Panc1 (cell line): ENCODE measurements at regions not wholly inside any gene's neighbourhood (a gene's known extent, or its start where the extent isn't known, plus 50 kb on each side); places are given as distances from the start of the nearest gene placed in this dataset.

Experiments
- ATAC-seq: fragments of 200-7000 bp; cut with Tn5 transposase; 2 replicates; pipeline ENCODE4 v1.9.1; 2020; ENCODE audit warnings: mild to moderate bottlenecking, moderate library complexity
- BruUV-seq: library from RNA; stranded (reverse); fragments of 400-500 nt; replicated peaks from 2 replicates; lab custom pipeline; 2021; lab: Mats Ljungman, UMichigan
- CTCF ChIA-PET: fragments of 300-600 bp; sonication (Branson Sonifier 250); formaldehyde crosslinking; loops from one replicate; lab custom pipeline; 2022; ENCODE audit warnings: antibody characterized with exemption; lab: Charles Lee
- POLR2A ChIA-PET: fragments of 300-600 bp; sonication (Branson Sonifier 250); formaldehyde crosslinking; loops from one replicate; lab custom pipeline; 2022; ENCODE audit warnings: antibody characterized with exemption; lab: Charles Lee
- DNase-seq: peaks from one replicate; pipeline ENCODE4 v3.0.0-alpha.2; 2010; ENCODE audit warnings: low read depth, low spot score
- H3K27ac ChIP-seq: 2 replicates; pipeline ENCODE4 v1.5.1; 2011; ENCODE audit warnings: mild to moderate bottlenecking, low read length, inconsistent platforms
- H3K27me3 ChIP-seq: fragments of 200-500 bp; sonication (Bioruptor generic); 2 replicates; pipeline ENCODE4 v1.6.0; 2014; ENCODE audit warnings: low read length, inconsistent platforms; ENCODE audit not compliant: control insufficient read depth, insufficient read depth
- H3K36me3 ChIP-seq: fragments of 200-500 bp; sonication (Bioruptor generic); 2 replicates; pipeline ENCODE4 v1.5.1; 2014; ENCODE audit warnings: inconsistent platforms, mild to moderate bottlenecking, low read length, moderate library complexity; ENCODE audit not compliant: control insufficient read depth, insufficient read depth
- H3K4me1 ChIP-seq: 2 replicates; pipeline ENCODE4 v1.5.1; 2011; ENCODE audit warnings: inconsistent platforms, mild to moderate bottlenecking, low read length, moderate library complexity; ENCODE audit not compliant: control insufficient read depth, insufficient read depth
- H3K4me3 ChIP-seq, 2 experiments: 2 replicates each; pipeline ENCODE4 v1.5.1; 2011 to 2012; ENCODE audit warnings: low read depth in 2 of 2, low read length in 2 of 2, mild to moderate bottlenecking in 2 of 2, inconsistent platforms in 1 of 2, moderate library complexity in 1 of 2
- H3K9me3 ChIP-seq: fragments of 200-500 bp; sonication (Bioruptor generic); 2 replicates; pipeline ENCODE4 v1.5.1; 2014; ENCODE audit warnings: low read depth, mild to moderate bottlenecking, inconsistent platforms, low read length, moderate library complexity; ENCODE audit not compliant: control insufficient read depth, insufficient read depth
- POLR2AphosphoS5 ChIP-seq: IDR thresholded peaks from 2 replicates; pipeline ENCODE4 v1.6.1; 2012; ENCODE audit warnings: mild to moderate bottlenecking, low read depth, low read length, moderate library complexity
- SIN3A ChIP-seq: IDR thresholded peaks from 2 replicates; pipeline ENCODE4 v1.6.1; 2012; ENCODE audit warnings: low read depth, mild to moderate bottlenecking, low read length, moderate library complexity, borderline replicate concordance; ENCODE audit not compliant: insufficient read depth
- TCF7L2 ChIP-seq: IDR thresholded peaks from 2 replicates; pipeline ENCODE4 v1.6.1; 2011; ENCODE audit warnings: mild to moderate bottlenecking, low read depth, low read length, inconsistent platforms
- in situ Hi-C: cut with HindIII; loops from 2 replicates; pipeline ENCODE4 v1.10.0; 2016; ENCODE audit warnings: low sequenced_read_pairs, low pct_unique_long_range_greater_than_20kb
- intact Hi-C: fragments of 100-400 bp; cut with micrococcal nuclease; formaldehyde crosslinking; loops from one replicate; pipeline ENCODE4 v1.10.0; 2022; ENCODE audit not compliant: unreplicated experiment
- TF ChIP-seq, protein P1 (sequence below): fragments of 450-650 bp; IDR thresholded peaks from 2 replicates; pipeline ENCODE4 v1.5.1; 2017; ENCODE audit warnings: mild to moderate bottlenecking
- TF ChIP-seq, protein P2 (sequence below), 2 experiments: IDR thresholded peaks; 2 replicates each; pipeline ENCODE4 v1.6.1; 2011 to 2012; ENCODE audit warnings: low read depth in 2 of 2, control low read depth in 1 of 2, low read length in 1 of 2, mild to moderate bottlenecking in 1 of 2, moderate library complexity in 1 of 2; ENCODE audit not compliant: insufficient read depth in 1 of 2

DNA sequence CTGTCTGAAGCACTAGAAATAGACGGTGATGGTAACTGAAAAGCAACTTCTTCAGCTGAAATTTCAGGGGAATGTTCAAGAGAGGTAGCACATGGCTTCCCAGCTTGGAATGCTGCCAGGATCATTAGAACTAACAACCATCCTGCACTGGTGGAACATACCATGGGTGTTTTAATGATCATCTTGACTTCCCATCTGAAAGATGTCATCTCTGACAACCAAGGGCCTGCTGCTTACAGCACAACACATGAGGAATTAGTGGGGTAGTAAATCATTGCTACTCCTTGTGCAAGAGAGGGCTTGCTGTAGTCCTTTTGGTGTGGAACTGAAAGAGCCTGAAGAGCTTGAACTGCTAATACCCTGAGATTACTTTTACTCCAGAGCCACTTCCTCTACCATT is 853.7 kb downstream of the MCTP2 start:
- BruUV-seq = no TSS peak
- no peaks in the 10 kb centered on the region for H3K36me3 ChIP-seq
- intact Hi-C loops (no loop called here), in situ Hi-C loops (no loop called here)
- no peak overlapping the region for H3K4me3 ChIP-seq
- H3K27ac ChIP-seq = no peak overlapping the region
- TF ChIP-seq, protein P1, sequence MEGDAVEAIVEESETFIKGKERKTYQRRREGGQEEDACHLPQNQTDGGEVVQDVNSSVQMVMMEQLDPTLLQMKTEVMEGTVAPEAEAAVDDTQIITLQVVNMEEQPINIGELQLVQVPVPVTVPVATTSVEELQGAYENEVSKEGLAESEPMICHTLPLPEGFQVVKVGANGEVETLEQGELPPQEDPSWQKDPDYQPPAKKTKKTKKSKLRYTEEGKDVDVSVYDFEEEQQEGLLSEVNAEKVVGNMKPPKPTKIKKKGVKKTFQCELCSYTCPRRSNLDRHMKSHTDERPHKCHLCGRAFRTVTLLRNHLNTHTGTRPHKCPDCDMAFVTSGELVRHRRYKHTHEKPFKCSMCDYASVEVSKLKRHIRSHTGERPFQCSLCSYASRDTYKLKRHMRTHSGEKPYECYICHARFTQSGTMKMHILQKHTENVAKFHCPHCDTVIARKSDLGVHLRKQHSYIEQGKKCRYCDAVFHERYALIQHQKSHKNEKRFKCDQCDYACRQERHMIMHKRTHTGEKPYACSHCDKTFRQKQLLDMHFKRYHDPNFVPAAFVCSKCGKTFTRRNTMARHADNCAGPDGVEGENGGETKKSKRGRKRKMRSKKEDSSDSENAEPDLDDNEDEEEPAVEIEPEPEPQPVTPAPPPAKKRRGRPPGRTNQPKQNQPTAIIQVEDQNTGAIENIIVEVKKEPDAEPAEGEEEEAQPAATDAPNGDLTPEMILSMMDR = no peak
- TF ChIP-seq, protein P2, sequence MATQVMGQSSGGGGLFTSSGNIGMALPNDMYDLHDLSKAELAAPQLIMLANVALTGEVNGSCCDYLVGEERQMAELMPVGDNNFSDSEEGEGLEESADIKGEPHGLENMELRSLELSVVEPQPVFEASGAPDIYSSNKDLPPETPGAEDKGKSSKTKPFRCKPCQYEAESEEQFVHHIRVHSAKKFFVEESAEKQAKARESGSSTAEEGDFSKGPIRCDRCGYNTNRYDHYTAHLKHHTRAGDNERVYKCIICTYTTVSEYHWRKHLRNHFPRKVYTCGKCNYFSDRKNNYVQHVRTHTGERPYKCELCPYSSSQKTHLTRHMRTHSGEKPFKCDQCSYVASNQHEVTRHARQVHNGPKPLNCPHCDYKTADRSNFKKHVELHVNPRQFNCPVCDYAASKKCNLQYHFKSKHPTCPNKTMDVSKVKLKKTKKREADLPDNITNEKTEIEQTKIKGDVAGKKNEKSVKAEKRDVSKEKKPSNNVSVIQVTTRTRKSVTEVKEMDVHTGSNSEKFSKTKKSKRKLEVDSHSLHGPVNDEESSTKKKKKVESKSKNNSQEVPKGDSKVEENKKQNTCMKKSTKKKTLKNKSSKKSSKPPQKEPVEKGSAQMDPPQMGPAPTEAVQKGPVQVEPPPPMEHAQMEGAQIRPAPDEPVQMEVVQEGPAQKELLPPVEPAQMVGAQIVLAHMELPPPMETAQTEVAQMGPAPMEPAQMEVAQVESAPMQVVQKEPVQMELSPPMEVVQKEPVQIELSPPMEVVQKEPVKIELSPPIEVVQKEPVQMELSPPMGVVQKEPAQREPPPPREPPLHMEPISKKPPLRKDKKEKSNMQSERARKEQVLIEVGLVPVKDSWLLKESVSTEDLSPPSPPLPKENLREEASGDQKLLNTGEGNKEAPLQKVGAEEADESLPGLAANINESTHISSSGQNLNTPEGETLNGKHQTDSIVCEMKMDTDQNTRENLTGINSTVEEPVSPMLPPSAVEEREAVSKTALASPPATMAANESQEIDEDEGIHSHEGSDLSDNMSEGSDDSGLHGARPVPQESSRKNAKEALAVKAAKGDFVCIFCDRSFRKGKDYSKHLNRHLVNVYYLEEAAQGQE (IDR thresholded peaks at IDR 0.05; ENCODE audit: insufficient read depth in 1 of 2, low read depth in 2 of 2, low read length in 1 of 2) = no peak
- no peak for TF ChIP-seq TCF7L2
- TF ChIP-seq SIN3A = no peak
- no peak for TF ChIP-seq POLR2AphosphoS5
- no peaks in the 10 kb centered on the region for H3K4me1 ChIP-seq
- ATAC-seq (no peak), DNase-seq (no peak)
- H3K9me3 ChIP-seq = no peaks in the 10 kb centered on the region
- ChIA-PET CTCF (no interaction called here), POLR2A (no interaction called here)
- no peaks in the 10 kb centered on the region for H3K27me3 ChIP-seq

DNA sequence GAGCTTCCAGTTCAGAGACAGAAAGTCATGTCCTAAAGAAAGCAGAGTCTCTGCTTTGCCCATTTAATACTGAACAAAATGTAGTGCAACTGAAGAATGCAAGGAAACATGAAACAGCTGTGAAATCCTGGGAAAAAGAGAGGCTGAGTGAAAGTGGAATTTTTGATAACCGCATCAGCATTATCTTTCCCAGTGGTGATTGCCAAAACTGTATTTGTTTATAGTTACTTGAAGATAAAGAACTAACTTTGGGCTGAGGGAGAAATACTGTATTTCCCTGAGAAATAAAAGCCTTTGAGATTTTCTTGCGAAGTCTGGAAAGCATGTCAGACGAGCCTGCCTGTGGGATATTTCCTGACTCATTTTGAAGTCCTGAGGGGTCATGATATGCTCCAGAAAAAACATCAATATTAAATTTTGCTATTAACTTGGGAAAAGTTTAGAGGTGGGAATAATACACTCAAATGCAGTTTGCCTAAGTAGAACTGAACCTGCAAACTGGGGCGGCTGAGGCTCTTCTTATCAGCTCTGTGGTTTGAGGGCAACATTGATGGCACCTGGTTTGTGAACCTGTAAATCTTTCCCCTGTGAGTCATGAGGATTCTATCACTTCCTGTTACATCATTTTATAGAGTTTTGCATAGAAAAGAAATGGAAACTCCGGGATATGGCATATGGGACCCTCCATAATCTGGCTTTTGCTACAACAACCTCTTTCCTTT is 855.3 kb downstream of the MCTP2 start:
- no peak for TF ChIP-seq POLR2AphosphoS5
- no peak for TF ChIP-seq SIN3A
- TF ChIP-seq, protein P2 (IDR thresholded peaks at IDR 0.05; ENCODE audit: insufficient read depth in 1 of 2, low read depth in 2 of 2, low read length in 1 of 2) = no peak
- no peak for TF ChIP-seq TCF7L2
- TF ChIP-seq, protein P1 = no peak
- DNase-seq = no peak
- no peaks in the 10 kb centered on the region for H3K27me3 ChIP-seq
- intact Hi-C loops (no loop called here), in situ Hi-C loops (no loop called here)
- H3K27ac ChIP-seq = no peak overlapping the region
- POLR2A ChIA-PET = no interaction called here
- no peaks in the 10 kb centered on the region for H3K9me3 ChIP-seq
- no peaks in the 10 kb centered on the region for H3K4me1 ChIP-seq
- H3K4me3 ChIP-seq = no peak overlapping the region
- no peaks in the 10 kb centered on the region for H3K36me3 ChIP-seq
- ATAC-seq = no peak
- no TSS peak for BruUV-seq
- CTCF ChIA-PET = no interaction called here
